Natural killer cell treated with Interleukin-12 subunit alpha and Interleukin-12 subunit beta and Interleukin-15 and Interleukin-18, amount 100 ng/mL, for 72 hours (primary cell): ENCODE measurements at regions not wholly inside any gene's neighbourhood (a gene's known extent, or its start where the extent isn't known, plus 50 kb on each side); places are given as distances from the start of the nearest gene placed in this dataset.

Source experiments
- ATAC-seq, 2 donors: fragments of 150-1000 bp; cut with Tn5 transposase in 1 of 2; sonication (Bioruptor Pico), chemical (Tn5 transposase) in 1 of 2; 2 replicates each; pipeline ENCODE4 v1.10.0; 2021
- DNase-seq: peaks from one replicate; pipeline ENCODE4 v3.0.0; 2022; ENCODE audit warnings: low spot score
- H3K27ac Mint-ChIP-seq, 2 donors: 1 replicate in 1 of 2; 2 replicates in 1 of 2; pipeline ENCODE4 v1.8.0; 2022; ENCODE audit warnings: mixed read lengths in 2 of 2, mild to moderate bottlenecking in 1 of 2, moderate library complexity in 1 of 2
- H3K27me3 Mint-ChIP-seq, 2 donors: 1 replicate in 1 of 2; 2 replicates in 1 of 2; pipeline ENCODE4 v1.8.0; 2022; ENCODE audit warnings: mixed read lengths in 2 of 2
- H3K36me3 Mint-ChIP-seq: one replicate; pipeline ENCODE4 v1.8.0; 2022; ENCODE audit warnings: mixed read lengths
- H3K4me1 Mint-ChIP-seq, 2 donors: 1 replicate in 1 of 2; 2 replicates in 1 of 2; pipeline ENCODE4 v1.8.0; 2022; ENCODE audit warnings: low read depth in 2 of 2, mixed read lengths in 2 of 2, mild to moderate bottlenecking in 1 of 2
- H3K4me3 Mint-ChIP-seq: one replicate; pipeline ENCODE4 v1.8.0; 2022; ENCODE audit warnings: mixed read lengths
- H3K9me3 Mint-ChIP-seq: 2 replicates; pipeline ENCODE4 v1.8.0; 2022; ENCODE audit warnings: mixed read lengths

DNA sequence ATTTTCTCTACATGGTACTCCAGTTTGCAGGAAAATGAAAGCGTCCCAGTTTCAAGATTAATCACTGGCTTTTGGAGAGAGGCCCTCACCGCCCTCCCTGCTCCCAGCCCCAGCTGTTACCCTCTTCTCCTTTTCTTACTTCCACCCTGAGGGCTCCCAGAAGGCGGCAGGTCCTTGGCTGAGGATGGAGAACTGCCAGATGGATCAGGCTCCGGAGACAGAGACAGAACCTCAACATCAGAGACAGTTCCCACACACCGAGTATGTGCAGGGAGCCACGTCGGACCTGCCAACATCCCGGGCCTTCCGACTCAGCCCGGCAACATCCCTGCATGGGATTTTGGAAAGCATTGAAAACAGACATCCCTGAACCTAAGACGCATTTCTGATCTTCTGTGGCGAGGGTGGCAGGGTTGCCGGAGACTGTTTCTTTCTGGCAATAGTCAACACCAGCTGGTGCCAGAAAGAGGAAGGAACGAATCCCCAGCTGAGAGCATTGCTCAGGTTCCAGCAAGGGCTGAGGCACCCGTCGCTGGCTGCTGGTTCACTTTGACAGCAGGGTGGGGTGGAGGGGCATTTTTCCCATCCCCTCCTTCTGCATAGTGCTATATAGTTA, 467.1 kb downstream of the MIAT start:
- ATAC-seq (peak in 1 of 2 donors; percentile 39), DNase-seq (no peak)
- peaks cover 31 to 40% of the 10 kb centered on the region in 2 donors for H3K27me3 Mint-ChIP-seq
- no peak overlapping the region for H3K4me3 Mint-ChIP-seq
- no peak overlapping the region for H3K27ac Mint-ChIP-seq
- H3K4me1 Mint-ChIP-seq, result peaks cover 0 to 4% of the 10 kb centered on the region in 2 donors
- no peaks in the 10 kb centered on the region for H3K9me3 Mint-ChIP-seq
- no peaks in the 10 kb centered on the region for H3K36me3 Mint-ChIP-seq

- no peak overlapping the region for H3K27ac Mint-ChIP-seq
- no peaks in the 10 kb centered on the region for H3K9me3 Mint-ChIP-seq
Measured at GRCh38 chr22:27125539-27125938, 468.2 kb downstream of the MIAT start.

DNA sequence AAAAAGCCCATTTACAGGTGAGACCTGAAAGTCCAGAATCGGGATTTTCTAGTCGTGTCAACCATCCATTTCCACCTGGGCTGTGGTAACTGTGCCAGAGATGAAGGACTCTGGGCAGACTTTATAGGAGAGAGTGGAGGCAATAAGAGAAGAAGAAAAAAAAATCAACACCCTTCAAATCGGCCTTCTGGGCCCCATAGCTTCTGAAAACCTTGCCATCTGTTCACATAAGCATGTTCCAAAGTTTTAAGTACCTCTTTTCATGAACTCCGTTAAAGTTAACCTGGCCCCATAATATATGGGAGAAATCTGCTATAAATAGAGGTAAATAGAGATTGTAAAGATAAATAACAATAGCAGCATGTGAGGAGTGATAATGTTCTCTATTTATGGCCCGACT, 470.5 kb downstream of the MIAT start:
- Mint-ChIP-seq H3K4me3 (no peak overlapping the region), H3K36me3 (no peaks in the 10 kb centered on the region), H3K9me3 (no peaks in the 10 kb centered on the region), H3K4me1 (peaks cover 0 to 6% of the 10 kb centered on the region in 2 donors), H3K27me3 (peaks cover 27 to 46% of the 10 kb centered on the region in 2 donors), H3K27ac (no peak overlapping the region)
- no peak for DNase-seq
- ATAC-seq, result no peak

More at GRCh38 chr22:27125539-27125938, 468.2 kb downstream of the MIAT start:
- Mint-ChIP-seq H3K4me3 (no peak overlapping the region), H3K4me1 (peaks cover 0 to 4% of the 10 kb centered on the region in 2 donors), H3K27me3 (peaks cover 29 to 40% of the 10 kb centered on the region in 2 donors), H3K36me3 (no peaks in the 10 kb centered on the region)
- no peak for ATAC-seq
- DNase-seq, result no peak

GRCh38 chr22:27128461-27129085, 471.2 kb downstream of the MIAT start:
- Mint-ChIP-seq H3K4me1 (peaks cover 0 to 6% of the 10 kb centered on the region in 2 donors), H3K36me3 (no peaks in the 10 kb centered on the region), H3K27me3 (peaks cover 28 to 53% of the 10 kb centered on the region in 2 donors), H3K9me3 (no peaks in the 10 kb centered on the region), H3K27ac (no peak overlapping the region), H3K4me3 (no peak overlapping the region)
- ATAC-seq (no peak), DNase-seq (no peak)

- no peak for DNase-seq
- Mint-ChIP-seq H3K27ac (no peak overlapping the region), H3K27me3 (peaks cover 32 to 57% of the 10 kb centered on the region in 2 donors), H3K36me3 (no peaks in the 10 kb centered on the region), H3K4me3 (no peak overlapping the region), H3K9me3 (no peaks in the 10 kb centered on the region), H3K4me1 (peaks cover 0 to 6% of the 10 kb centered on the region in 2 donors)
- ATAC-seq, result peak; percentile 39 to 70
Measured at GRCh38 chr22:27129266-27129665, 471.9 kb downstream of the MIAT start.

GRCh38 chr22:27130906-27131305, 473.5 kb downstream of the MIAT start:
- Mint-ChIP-seq H3K36me3 (no peaks in the 10 kb centered on the region), H3K4me3 (no peak overlapping the region), H3K27ac (no peak overlapping the region), H3K9me3 (no peaks in the 10 kb centered on the region), H3K4me1 (peaks cover 0 to 6% of the 10 kb centered on the region in 2 donors), H3K27me3 (peaks cover 24 to 56% of the 10 kb centered on the region in 2 donors)
- no peak for DNase-seq
- no peak for ATAC-seq

DNA sequence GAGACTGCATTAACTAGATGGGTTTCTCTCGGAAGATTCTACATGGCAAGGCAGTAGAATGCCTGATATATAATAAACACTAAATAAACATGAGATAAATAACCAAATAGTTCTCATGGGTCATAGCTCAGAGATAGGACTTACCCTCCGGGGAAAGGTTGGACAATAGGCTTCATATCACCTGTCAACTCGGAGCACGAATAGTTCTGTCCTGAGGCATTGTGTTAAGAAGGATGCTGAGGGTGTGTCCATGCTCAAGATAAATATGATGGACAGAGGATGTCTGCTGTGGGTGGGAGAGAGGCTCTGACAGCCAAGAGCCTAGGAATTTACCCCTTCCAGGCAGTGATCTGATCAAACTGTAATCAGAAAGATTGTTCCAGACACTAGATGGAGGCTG, 474.0 kb downstream of the MIAT start:
- Mint-ChIP-seq H3K4me1 (peaks cover 0 to 6% of the 10 kb centered on the region in 2 donors), H3K36me3 (no peaks in the 10 kb centered on the region), H3K27ac (no peak overlapping the region), H3K9me3 (no peaks in the 10 kb centered on the region), H3K4me3 (no peak overlapping the region), H3K27me3 (peaks cover 25 to 56% of the 10 kb centered on the region in 2 donors)
- ATAC-seq (no peak), DNase-seq (no peak)

GRCh38 chr22:27132400-27132799, 475.0 kb downstream of the MIAT start:
- peaks cover 25 to 57% of the 10 kb centered on the region in 2 donors for H3K27me3 Mint-ChIP-seq
- H3K36me3 Mint-ChIP-seq, result no peaks in the 10 kb centered on the region
- no peaks in the 10 kb centered on the region for H3K9me3 Mint-ChIP-seq
- H3K27ac Mint-ChIP-seq, result no peak overlapping the region
- H3K4me1 Mint-ChIP-seq, result peaks cover 0 to 6% of the 10 kb centered on the region in 2 donors
- ATAC-seq, result no peak
- no peak for DNase-seq
- H3K4me3 Mint-ChIP-seq, result no peak overlapping the region

- Mint-ChIP-seq H3K4me1 (peaks cover 0 to 6% of the 10 kb centered on the region in 2 donors), H3K4me3 (no peak overlapping the region), H3K9me3 (no peaks in the 10 kb centered on the region), H3K27me3 (peaks cover 25 to 55% of the 10 kb centered on the region in 2 donors), H3K27ac (no peak overlapping the region), H3K36me3 (no peaks in the 10 kb centered on the region)
- DNase-seq, result no peak
- ATAC-seq, result no peak
Measured at GRCh38 chr22:27133019-27133431, 475.6 kb downstream of the MIAT start.

- H3K27me3 Mint-ChIP-seq, result peaks cover 25 to 55% of the 10 kb centered on the region in 2 donors
- DNase-seq (no peak), ATAC-seq (peak; percentile 3 to 11)
- no peaks in the 10 kb centered on the region for H3K36me3 Mint-ChIP-seq
- peaks cover 0 to 6% of the 10 kb centered on the region in 2 donors for H3K4me1 Mint-ChIP-seq
- no peak overlapping the region for H3K4me3 Mint-ChIP-seq
- no peak overlapping the region for H3K27ac Mint-ChIP-seq
- no peaks in the 10 kb centered on the region for H3K9me3 Mint-ChIP-seq
Measured at GRCh38 chr22:27133681-27134314, 476.4 kb downstream of the MIAT start.

- Mint-ChIP-seq H3K4me1 (peaks cover 0 to 2% of the 10 kb centered on the region in 2 donors), H3K27me3 (peaks cover 21 to 49% of the 10 kb centered on the region in 2 donors), H3K27ac (no peak overlapping the region), H3K9me3 (no peaks in the 10 kb centered on the region), H3K36me3 (no peaks in the 10 kb centered on the region), H3K4me3 (no peak overlapping the region)
- peak; percentile 65 for DNase-seq
- peak; percentile 86 to 90 for ATAC-seq
Measured at GRCh38 chr22:27134315-27134701, 476.9 kb downstream of the MIAT start.

GRCh38 chr22:27135031-27135981, 477.9 kb downstream of the MIAT start:
- Mint-ChIP-seq H3K36me3 (no peaks in the 10 kb centered on the region), H3K27me3 (peaks cover 21 to 49% of the 10 kb centered on the region in 2 donors), H3K27ac (no peak overlapping the region), H3K4me3 (no peak overlapping the region), H3K9me3 (no peaks in the 10 kb centered on the region), H3K4me1 (peaks cover 0 to 2% of the 10 kb centered on the region in 2 donors)
- DNase-seq (no peak), ATAC-seq (no peak)

DNA sequence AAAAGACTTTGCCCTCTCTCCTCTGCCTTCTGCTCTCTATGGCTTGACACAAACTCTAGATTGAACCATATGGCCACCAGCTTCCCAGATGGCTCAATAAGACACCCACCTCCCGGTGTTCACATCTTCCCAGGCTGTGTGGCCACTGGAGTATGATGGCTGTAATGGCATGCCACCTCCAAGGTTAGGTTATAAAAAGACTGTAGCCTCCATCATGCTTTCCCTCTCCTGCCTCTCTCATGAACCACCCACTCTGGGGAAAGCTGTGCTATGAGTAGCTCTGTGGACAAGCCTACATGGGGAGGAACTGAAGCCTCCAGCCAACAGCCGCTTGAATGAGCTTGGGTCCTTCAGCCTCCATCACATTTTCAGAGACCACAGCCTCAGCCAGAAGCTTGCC, 479.2 kb downstream of the MIAT start:
- Mint-ChIP-seq H3K36me3 (no peaks in the 10 kb centered on the region), H3K27me3 (peaks cover 22 to 53% of the 10 kb centered on the region in 2 donors), H3K4me1 (no peaks in the 10 kb centered on the region), H3K27ac (no peak overlapping the region), H3K9me3 (no peaks in the 10 kb centered on the region), H3K4me3 (no peak overlapping the region)
- DNase-seq, result no peak
- no peak for ATAC-seq
